Sigmoid colon (tissue), 3 donors: ENCODE measurements at regions not wholly inside any gene's neighbourhood (a gene's known extent, or its start where the extent isn't known, plus 50 kb on each side); places are given as distances from the start of the nearest gene placed in this dataset.

Source experiments
- POLR2A ChIP-seq, 2 donors: fragments of 450-650 bp; IDR thresholded peaks; one replicate each; pipeline ENCODE4 v1.6.1; 2016; ENCODE audit warnings: antibody characterized with exemption in 2 of 2, mild to moderate bottlenecking in 2 of 2, moderate library complexity in 2 of 2
- TF ChIP-seq, protein P1 (sequence below), 4 experiments: fragments of 450-650 bp in 3 of 4; fragments of 200-600 bp in 1 of 4; IDR thresholded peaks; one replicate each; pipeline ENCODE4 v1.5.1; 2016 to 2019; ENCODE audit warnings: antibody characterized with exemption in 4 of 4, mild to moderate bottlenecking in 3 of 4, moderate library complexity in 2 of 4

GRCh38 chr6:112488238-112488637, 141.1 kb downstream of the RFPL4B start:
- TF ChIP-seq POLR2A (IDR thresholded peaks at IDR 0.05), result no peak
- TF ChIP-seq, protein P1, sequence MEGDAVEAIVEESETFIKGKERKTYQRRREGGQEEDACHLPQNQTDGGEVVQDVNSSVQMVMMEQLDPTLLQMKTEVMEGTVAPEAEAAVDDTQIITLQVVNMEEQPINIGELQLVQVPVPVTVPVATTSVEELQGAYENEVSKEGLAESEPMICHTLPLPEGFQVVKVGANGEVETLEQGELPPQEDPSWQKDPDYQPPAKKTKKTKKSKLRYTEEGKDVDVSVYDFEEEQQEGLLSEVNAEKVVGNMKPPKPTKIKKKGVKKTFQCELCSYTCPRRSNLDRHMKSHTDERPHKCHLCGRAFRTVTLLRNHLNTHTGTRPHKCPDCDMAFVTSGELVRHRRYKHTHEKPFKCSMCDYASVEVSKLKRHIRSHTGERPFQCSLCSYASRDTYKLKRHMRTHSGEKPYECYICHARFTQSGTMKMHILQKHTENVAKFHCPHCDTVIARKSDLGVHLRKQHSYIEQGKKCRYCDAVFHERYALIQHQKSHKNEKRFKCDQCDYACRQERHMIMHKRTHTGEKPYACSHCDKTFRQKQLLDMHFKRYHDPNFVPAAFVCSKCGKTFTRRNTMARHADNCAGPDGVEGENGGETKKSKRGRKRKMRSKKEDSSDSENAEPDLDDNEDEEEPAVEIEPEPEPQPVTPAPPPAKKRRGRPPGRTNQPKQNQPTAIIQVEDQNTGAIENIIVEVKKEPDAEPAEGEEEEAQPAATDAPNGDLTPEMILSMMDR (IDR thresholded peaks at IDR 0.05), result no peak
